ENCODE measurements at regions not wholly inside any gene's neighbourhood (a gene's known extent, or its start where the extent isn't known, plus 50 kb on each side); places are given as distances from the start of the nearest gene placed in this dataset.
"Not testable (repeated sequence)": the region's sequence is repeated elsewhere in the genome, so short reads cannot be mapped to it uniquely, and the experiment has no call there.

DNA sequence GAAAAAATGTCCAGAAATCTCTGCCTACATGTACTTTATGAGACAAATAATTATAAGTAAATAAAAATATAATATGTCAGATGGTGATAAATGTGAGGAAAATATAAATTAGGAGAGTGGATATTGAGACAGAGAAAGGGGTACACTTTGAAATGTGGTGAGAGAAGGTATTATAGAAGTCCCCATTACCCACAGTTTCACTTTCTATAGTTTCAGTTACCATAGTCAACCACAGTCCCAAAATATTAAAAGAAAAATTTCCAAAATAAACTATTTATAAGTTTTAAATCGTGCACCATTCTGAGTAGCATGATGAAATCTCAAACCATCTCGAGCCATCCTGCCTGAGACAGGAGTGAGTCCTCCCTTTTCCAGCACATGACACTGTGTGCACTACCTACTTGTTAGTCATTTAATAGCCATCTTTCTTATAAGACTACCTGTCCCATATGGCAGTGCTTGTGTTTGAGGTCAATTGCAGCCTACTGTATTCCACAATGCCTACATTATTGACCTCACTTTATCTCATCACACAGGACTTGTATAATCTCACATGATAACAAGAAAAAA, 653.7 kb downstream of the DACH1 start:
- no peak for DNase-seq

DNA sequence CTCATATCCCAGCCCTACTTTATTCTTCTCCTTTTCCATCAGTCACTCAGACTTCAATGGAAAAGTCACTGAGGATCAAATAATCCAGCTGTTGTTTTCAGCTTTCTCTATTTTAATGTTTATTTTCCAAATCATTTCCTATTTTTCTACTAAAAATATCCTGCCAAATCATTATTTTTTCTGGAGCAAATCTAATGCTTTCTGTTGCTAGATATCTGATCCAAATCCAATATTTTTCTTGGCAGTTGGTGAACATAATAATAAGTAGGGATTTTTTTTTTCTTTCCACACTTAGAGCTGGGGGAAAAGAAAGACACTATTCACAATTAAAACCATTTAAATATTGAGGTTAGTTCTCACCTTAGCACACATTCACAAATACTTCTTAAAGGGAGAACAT, 656.1 kb downstream of the DACH1 start:
- DNase-seq: no peak

DNA sequence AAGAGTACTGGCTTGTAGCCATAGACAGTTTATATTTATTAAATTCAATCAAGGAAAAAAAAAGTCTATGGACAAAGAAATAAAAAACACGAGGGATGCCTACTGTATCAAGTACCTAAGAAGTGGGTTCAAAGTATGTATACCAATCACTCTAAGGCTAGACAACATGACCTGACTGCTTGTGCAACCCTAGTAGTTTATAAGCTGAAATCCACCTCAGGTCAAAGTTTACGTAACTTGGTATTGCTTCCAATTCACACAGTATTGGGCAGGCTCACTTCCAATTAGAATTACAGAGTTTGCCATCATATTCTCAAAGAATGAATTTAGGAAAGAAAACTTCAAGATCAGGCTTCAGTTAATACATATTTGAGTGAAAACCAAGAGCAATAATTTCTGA, 657.8 kb downstream of the DACH1 start:
- no peak for DNase-seq

DNA sequence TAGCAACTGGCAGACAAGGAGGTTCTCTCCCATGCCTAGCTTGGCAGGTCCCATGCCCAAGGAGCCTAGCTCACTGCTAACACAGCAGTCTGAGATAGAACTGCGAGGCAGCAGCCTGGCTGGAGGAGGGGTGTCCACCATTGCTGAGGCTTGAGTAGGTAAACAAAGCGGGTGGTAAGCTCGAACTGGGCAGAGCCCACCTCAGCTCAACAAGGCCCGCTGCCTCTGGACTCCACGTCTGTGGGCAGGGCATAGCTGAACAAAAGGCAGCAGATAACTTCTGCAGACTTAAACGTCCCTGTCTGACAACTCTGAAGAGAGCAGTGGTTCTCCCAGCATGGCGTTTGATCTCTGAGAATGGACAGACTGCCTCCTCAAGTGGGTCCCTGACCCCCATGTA, 682.4 kb downstream of the DACH1 start:
- DNase-seq: not testable (repeated sequence)

DNA sequence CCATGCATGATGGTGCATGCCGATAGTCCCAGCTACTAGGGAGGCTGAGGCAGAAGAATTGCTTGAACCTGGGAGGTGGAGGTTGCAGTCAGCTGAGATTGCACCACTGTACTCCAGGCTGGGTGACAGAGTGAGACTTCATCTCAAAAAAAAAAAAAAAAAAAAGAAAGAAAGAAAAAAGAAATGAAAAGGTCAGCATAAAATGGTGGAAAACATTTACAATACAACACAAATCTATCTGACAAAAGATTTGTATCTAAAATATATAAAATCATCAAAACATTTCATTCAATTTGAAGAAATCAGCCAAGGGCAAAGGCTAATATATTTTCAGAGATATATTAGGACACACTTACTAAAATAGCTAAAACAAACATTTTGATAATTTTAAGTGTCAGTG, 683.7 kb downstream of the DACH1 start:
- DNase-seq: not testable (repeated sequence)

DNA sequence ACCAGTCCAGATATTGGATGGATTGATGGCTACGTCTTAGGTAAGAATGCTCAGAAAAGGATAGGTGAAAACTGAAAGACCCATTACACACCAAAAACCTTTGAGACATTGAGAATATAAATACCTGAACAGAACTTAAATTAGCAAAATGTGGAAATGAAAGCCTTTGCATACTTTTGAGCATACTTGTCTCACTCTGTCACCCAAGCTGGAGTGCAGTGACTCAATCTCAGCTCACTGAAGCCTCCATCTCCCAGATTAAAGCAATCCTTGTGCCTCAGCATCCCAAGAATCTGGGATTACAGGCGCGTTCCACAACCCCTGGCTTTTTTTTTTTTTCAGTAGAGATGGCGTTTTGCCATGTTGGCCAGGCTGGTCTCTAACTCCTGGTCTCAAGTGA, 695.3 kb downstream of the DACH1 start:
- DNase-seq: no peak

DNA sequence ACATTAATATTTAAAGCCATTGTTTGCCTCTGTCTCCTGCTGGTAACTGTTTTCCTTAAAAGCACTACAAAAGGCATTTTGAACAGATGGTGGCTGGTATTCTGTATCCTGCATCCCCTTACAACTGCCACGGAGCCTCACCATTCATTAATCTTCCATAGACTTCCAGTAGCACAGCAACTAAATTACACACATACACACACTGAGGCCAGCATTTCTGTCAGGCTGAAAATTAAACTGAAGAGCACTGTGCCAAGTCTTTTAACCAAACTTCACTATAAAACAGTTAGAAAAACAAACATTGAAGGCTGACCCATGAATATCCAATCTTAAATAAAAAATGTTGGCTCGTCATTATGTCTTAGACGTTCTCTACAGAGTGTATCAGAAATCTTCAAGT, 697.8 kb downstream of the DACH1 start:
- DNase-seq: no peak

DNA sequence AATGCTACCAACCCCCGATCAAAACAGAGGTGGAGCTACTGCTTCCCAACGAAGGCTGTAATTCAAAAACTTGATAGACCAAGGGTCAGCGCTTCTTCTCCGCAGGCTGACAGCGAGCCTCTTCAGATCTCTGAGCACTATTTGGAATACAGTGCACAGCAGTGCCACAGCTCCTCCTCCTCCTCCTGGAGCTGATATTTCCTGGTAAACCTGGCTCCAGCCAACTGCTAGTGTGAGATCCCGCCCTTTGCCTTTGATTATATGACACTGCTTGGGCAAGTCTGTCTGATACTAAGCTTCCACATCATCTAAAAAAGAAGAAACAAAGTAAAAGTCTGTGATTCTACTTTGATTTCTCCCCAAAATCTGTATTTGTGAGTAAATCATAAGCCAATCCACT, 710.5 kb downstream of the DACH1 start:
- DNase-seq: no peak

DNA sequence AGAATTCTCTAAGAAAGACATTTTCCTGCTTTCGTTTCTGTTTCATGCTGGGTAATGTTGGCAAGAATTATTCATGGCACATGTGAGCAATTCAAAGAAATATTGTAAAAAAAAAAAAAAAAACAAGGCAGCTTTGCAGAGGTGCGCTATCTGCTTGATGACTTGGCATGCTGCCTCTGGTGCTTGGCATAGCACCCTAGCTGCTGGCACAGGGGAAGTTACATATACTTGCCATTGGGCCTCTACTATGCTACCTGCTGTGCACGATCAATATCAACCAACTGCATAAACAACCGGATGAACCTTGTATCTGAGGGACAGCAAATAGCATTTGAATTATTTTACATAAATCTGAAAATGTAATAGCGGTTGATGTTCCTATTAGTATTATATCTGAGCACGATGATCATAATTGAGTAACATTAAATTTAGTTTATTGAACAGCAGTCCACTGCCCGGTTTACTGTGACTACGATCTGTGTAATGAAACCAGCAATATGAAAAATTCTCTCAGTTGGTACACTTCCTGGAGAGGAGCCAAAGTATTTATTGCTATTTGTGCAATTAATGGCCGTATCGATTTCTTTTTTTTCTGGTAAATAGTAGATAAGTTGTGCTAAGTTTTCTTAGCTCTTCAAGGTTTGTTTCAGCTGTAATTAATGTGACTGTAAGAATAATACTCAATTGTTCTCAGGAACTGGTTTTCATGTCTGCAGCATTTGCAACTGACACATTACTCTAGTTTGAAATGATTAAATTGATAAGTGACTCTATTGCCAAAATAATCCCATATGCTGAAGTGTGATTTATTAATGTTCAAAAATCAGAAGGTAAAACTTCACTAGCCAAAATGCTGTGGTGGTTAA, 717.3 kb downstream of the DACH1 start:
- DNase-seq: no peak

DNA sequence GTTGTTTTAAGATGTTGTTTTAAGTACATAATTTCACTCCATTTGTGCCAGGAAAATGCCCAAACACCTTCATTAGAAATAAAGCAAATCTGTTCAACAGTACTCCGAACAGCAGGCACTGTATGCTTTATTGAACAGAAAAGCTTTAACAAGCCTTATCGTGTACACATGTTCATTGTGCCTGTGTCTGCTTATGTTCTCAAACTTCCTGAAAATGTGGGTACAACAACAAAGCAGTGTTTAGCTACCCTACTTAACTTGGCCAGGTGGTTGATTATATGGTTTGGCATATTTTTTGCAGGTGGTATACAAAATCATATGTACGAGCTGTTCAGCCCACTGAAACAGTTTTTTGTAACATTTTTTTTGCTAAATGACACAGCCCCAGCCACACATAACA, 718.0 kb downstream of the DACH1 start:
- DNase-seq: no peak

DNA sequence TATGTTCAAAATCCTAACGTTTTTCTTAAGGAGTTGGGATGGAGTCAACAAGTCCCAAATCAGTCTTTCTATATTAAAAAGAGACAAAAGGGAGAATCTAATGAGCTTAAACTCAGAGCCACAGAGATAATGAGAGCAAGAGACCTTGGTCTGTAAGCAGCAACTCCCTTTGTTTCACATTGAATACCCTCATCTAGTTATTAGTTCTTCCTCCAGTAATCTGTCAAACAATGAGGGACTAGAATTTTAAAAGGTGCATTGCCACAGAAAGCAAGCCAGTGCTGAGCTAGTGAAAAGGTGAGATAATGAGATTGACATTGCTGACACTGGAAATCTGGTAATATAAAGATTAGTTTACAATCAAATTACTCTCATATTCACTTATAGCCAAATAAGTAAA, 718.6 kb downstream of the DACH1 start:
- DNase-seq: no peak

DNA sequence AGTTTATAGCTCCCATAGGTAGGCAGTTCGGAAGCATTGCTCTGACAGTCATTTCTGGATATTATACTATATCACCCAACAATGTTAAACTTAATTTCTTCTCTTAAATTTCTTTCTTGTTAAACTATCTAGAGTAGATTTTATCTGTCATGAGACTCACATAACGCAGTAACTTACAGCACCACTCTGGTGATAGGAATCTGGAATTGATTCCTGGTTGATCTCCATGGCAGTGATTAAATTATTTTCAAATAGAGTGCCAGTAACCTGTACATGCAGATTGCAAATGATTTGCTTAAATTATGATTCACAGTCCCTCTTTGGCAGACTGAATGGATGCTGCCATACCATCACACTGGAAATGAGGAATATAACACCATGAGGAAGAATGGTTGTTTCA, 722.1 kb downstream of the DACH1 start:
- DNase-seq: no peak

DNA sequence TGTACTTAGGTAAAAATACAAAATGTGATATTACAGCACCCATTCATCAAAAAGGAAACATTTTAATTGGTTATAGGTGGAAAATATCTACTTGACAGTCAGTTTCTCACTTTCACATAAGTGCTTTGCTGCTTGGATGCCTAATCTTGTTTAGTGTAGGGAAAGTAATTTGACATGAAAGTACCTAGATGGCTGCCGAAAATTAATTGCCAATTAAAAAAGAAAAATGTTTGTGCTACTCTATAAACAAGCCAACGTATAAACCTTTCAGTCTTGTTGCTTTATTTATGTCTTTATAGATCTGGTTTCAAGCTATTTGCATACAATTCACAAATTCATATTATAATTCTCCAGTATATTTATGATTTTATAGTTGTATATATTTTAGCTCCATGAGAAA, 729.9 kb downstream of the DACH1 start:
- DNase-seq: no peak

DNA sequence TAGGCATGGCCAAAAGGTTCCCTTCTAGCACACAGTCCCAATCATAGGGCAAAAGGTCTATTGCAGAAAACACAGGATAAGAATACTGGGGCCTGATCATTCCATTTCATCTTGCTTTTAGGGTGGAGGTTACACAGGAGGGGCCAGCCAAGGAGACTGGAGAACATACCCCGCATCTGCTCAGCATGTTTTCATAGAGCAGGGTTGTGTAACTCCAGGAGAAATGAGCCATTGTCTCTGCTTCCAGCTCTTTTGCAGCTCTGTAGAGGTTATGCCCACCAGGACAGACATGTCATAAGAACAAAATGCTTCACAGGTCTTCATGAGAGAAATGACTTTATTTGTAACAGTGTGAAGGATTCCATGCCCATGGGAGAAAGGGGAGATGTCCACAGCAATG, 742.8 kb downstream of the DACH1 start:
- no peak for DNase-seq

DNA sequence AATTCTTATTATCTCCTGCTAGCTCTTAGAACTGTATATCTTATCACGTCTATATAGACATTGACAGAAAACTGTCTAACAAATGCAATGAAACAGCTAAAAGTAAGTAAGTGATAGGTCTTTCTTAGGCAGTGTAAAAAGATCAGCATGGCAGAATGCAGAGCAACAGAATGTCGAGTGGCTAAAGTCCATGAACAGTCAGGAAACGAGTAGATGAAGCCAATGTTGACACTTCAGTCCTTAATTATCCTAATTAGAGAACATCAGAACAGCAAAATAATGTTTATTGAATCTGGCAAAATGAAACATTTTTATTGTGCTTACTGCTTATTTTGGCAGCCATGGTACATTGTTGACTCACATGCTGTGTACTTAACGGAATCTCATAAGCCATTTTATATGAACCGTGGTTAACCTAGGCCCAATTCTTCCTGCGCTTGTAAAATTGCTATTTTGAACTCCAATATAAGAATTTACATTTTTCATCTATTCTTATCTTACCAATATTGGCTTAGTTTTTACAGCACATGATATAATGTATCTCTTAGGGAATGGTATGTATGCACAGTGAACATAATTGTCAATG, 748.1 kb downstream of the DACH1 start:
- DNase-seq: no peak

DNA sequence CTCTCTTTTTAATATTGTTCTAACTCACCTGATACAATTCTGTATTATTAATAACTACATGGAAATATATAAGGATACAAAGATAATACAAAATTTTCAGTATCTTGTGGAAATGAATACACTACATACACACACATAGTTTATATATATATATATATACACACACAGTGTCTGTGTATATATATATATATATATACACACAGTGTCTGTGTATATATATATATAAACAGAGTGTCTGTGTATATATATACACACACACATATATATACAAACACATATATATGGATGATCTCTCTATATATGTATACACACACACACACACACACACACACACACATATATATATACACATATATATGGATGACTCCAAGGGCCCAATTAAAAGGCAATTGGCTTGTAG, 749.1 kb downstream of the DACH1 start:
- no peak for DNase-seq

DNA sequence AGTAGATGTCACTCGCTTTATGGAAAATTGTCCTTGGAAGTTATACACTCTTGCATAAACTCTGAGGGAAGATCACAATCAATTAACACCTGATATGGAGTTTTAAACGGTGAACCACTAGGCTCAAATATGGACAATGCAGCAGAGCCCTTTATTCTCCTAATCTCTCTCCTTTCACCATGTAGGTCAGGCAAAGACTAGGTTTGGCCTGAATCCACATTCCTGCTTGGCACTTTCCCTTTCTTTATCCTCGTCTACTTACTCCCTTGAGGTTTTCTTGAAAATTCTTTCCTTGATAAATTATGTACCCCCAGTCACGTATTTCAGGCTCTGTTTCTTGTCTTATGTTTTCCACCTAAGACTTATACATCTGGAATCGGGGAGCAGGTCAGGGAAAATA, 751.7 kb downstream of the DACH1 start:
- DNase-seq: no peak

DNA sequence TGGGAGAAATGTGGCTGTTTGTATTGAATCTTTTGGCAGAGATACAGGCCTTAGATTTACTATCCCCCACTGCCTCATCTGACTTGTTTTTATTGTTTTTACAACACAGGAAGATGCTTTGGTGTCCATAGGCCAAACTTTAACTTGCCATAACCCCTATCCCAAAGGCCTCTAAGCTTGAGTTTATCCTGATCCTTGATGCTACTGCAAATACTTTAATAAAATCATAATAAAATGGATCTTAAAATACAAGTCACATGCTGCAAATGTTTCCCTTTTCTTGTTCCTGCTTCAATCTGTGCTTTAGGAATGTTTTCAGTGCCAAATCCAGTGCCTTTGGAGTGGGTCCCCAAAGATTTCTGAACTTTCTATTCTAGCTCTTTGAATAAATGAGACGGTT, 770.6 kb downstream of the DACH1 start:
- DNase-seq: no peak

DNA sequence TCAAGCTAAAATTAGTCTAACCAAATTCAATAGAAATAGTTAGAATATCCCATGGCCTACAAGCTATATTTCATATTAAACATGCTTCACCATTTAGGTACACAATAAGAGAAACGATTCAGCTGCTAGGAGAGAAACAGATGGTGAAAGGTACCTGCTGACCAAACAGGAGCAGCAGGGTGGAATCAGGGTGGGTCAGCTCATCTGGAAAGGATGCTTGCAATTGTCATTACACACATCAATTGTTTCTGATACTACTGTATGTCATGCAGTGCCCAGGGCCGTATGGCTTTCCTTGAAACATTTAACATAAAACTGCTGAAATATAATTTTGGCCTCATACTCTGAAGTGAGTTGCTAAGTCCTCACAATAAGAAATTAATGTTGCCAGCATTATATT, 776.0 kb downstream of the DACH1 start:
- DNase-seq: no peak

DNA sequence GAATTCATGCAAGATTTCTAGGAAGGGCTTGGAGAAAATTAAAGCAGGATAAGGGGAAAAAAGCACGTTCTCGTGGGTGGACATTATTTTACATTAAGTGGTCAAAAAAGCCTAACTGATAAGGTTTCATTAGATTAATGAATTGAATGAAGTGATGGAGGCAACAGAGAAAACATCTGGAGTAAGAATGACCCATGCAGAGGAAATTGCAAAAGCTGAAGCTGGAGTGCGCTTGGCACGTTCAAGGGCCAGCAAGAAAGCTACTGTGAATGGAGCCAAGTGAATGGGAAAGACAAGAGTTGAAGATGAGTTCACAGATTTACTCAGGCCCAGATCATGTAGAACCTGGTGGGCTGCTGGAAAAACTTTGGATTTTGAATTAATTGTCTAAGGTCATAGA, 777.9 kb downstream of the DACH1 start:
- no peak for DNase-seq

DNA sequence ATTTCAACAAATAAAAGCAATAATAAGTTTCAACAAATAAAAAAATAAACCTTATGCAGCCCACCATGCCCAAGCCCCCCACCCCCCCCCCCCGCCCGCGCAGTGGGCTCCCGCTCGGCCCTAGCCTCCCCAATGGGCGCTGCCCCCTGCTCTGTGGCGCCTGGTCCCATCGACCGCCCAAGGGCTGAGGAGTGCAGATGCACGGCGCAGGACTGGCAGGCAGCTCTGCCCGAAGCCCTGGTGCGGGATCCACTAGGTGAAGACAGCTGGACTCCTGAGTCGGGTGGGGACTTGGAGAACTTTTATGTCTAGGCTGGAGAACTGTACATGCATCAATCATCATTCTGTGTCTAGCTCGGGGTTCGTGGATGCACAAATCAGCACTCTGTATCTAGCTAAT, 779.6 kb downstream of the DACH1 start:
- no peak for DNase-seq

DNA sequence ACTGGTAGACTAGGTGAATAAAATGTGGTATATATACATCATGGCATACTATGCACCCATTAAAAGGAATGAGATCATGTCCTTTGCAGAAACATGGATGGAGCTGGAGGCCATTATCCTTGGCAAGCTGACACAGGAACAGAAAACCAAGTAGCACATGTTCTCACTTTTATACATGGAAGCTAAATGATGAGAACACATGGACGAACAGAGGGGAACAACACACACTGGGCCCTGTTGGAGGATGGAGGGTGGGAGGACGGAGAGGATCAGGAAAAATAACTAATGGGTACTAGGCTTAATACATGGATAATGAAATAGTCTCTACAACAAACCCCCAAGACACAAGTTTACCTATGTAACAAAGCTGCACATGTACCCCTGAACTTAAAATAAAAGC, 780.0 kb downstream of the DACH1 start:
- no peak for DNase-seq

DNA sequence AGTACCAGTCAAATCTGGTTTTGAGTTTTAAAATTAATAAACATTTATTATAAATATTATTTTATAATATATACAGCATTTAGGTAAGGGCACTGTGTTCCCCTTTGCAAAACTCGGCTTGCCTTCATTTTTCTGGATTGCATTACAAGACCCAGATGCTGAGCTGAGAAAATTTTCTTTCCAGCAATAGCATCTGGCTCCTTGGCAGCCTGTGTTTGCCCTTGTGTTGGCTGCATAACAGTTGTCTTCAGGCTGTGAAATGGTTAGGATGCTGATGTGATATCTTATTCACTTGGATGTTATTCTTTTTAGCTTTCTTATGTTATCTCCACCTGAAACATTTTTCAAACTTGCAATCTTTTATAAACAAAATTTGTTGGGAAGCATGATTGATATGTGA, 784.4 kb downstream of the DACH1 start:
- DNase-seq: no peak

DNA sequence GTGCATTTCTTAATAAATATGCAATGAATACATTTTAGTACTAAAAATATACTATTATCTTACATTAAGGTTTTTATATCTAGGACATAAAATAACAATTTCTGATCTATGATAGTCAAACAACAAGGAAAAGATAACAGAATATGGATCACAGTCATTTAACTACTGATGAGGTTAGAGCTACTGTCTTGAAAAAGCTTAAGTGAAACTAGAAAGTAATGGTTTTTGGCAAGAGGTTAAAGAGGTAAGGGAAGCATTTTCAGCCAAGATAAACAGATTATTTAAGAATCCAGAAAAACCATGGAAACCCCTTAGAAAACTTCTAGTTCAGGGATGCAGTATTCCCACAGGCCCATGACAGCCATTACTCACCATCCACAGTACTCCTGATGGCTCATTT, 787.4 kb downstream of the DACH1 start:
- DNase-seq: no peak
